Activated CD8-positive, alpha-beta memory T cell treated with anti-CD3 and anti-CD28 coated beads for 48 hours (primary cell): ENCODE measurements at regions not wholly inside any gene's neighbourhood (a gene's known extent, or its start where the extent isn't known, plus 50 kb on each side); places are given as distances from the start of the nearest gene placed in this dataset.

Source experiments
- DNase-seq, 3 experiments: peaks; one replicate each; pipeline ENCODE4 v3.0.0-alpha.2; 2020; ENCODE audit warnings: low read depth in 2 of 3, low spot score in 2 of 3

DNA sequence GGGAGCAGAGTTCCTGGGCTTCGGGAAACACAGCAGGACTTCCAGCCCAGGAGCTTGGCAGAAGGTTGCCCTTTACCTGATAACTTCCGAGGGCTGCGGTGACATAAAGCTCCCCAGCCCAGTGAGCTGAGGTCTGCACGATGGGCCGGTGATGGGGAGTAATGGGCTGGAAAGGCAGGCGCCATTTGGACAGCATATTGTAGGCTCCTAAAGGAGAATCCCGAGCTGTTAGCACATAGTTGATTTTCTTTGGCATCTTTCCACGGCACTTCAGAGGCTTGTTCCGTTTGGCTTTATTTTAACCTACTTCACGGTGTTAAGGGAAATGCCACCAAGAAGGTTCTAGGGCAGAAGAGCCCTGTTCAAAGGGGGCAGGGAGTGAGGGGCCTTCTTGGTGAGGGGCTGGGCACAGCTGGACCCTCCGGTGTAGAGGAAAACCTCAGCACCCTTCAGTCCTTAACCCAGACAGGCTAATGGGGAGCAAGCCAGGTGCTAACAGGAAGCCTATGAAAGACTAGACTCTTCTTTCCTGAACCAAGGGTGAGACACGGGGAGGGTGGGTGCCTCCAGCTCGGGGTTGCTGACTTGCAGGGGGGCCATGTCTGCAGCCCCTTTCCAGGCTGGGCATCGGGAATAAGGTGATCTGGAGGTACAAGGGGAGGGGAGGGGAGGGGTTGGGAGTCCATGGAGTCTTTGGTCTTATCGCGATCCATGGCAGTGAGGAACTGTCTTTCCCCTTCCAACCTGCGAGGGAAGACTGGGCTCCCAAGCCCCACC, 347.7 kb downstream of the GLRX3 start:
- DNase-seq = no peak

DNA sequence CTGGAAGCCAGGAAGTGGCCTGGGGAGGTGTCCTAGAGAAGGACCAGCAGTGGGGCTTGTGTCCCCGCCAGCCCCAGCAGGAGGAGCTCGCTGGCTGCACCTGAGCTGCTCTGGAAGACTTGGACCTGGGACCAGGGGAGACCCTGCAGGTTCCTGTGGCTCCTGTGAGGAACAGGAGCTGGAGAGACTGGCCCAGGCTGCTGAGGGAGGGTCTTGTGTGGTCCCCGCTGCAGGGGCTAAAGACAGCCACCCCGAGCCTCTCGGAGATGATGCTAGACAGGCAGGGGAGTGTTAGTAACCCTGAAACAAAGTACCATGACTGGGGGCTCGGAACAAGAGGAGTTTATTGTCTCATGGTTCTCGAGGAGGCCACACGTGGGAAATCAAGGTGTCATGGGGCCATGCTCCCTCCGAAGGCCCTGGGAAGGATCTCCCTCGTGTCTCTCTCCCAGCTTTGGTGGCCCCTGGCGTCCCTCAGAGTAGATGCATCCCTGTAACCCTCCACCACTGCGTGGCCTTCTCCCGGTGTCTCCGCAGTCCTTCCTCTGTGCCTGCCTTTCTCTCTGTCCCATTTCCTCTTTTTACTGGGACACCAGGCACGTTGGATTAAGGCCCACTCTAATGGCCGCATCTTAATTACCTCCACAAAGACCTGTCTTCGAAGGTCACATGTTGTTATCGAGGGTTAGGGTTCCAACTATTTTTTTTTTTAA, 348.4 kb downstream of the GLRX3 start:
- DNase-seq = no peak

DNA sequence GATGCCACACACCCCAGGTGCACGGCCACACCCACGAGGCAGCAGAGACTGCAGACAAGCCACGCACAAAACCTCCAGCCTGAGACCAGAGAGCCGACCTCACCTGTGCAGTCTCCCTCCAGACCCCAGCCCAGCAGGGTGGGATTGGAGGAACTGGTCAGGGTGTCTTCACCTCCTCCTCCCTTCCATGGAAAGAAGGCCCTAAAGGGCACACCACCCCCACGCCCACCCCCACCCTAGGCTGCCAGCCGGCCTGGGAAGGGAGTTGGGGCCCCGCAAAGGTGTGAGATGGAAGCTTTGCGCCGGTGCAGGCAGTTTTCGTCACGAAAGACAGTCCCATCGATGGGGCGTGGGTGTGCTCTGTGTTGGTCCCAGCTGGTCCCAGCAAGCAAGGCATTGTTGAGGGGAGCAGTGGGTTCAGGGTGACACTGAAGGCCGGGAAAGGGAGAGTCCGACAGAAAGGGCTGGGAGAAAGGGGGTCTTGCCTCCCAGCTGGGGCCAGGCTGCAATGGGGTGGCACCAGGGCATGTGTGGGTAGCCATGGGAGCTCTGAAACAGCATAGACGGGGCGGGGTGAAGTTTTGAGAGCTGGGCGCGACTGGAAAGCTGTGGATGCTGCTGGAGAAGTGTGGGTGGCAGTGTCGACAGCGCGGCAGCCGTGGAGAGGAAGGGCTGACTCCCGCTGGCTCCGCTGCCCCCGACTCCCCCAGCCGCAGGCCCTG, 349.2 kb downstream of the GLRX3 start:
- DNase-seq = no peak

DNA sequence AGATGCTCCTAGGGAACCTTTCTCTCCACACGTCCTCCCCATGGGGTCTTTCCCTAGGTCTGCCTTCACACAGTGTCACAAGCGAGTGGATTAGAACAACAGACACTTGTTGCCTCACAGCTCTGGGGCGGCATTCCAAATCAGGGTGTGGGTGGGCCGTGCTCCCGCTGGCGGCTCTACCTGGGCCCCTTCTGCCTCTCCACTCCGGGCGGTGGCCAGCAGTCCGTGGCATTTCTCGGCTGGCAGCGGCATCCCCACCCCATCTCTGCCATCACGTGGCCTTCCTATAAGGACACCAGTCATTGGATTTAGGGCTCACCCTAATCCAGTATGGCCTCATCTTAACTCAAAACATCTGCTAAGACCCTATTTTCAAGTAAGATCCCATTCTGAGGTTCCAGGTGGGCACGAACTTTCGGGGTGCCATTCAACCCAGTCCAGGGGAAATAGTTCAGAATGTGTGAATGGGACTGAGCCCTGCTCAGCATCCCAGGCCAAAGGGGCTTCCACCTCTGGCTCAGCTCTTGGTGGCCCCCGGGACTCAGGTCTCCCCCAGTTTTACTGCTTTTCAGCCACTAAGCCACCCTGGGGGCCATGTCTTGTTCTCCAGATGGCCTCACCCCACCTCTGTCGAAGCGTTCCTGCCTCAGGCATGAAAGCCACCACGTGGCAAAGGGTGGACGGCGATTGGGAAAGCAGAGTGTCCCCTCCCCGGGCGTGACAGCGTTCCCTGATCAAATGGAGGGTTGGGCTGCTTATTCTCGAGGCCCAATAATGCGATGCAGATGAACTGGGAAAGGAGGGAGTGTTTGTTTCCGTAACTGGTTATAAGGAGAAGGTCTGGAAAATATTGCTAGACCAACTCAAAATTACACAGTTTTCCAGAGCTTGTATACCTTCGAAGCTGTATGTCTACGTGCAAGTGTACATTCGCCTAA, 350.0 kb downstream of the GLRX3 start:
- no peak for DNase-seq

DNA sequence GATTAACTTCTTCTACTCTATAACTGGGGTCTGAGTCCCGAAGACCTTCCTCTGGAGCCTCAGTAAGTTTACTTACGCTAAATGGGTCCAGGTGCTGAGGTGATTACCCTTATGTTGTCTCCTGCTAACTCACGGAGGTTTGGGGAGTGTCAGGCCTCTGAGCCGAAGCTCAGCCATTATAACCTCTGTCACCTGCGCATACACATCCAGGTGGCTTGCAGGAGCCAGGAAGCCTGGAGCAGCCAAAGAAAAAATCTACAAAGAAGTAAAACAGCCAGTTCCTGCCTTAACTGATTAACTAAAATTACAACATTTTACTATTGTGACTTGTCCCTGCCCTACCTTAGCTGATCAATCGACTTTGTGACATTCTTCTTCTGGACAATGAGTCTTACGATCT, 350.7 kb downstream of the GLRX3 start:
- no peak for DNase-seq

DNA sequence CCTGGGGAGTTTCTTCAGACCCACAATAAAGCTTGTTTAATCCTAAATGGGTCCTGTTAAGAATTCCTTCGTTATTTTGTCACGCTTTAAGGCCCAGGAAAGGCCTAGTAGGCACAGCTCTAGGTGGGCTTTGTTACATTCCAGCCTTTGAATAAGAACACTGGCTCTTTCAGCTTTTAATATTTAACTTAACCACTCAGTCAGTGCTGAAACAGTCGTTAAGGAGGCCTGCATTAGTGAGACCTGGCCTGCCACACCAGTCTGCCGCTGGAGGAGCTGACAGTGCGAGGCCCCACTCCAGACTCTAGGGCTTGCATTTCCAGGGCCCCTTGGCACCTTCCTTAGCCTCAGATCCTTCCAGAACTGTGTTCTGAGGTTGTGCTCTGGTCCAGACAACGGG, 351.4 kb downstream of the GLRX3 start:
- no peak for DNase-seq

DNA sequence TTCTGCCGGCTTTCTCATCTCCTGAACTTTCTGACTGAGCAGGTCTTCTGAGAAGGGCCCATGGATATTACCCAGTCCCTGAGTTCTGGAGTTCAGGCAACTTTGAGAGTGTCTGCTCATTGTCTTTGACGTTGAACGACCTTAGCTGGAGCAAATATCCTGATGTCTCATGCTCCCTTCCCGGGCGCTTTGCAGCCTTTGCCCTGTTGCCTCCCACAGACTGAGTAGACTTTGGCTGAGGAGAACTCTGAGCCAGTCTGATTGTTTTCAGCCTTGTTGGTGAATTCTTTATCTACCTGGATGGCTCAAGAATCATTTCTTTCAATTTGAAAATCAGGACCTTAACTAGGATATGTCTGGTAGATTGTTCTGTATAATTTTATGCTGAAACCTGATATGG, 353.7 kb downstream of the GLRX3 start:
- DNase-seq = no peak

DNA sequence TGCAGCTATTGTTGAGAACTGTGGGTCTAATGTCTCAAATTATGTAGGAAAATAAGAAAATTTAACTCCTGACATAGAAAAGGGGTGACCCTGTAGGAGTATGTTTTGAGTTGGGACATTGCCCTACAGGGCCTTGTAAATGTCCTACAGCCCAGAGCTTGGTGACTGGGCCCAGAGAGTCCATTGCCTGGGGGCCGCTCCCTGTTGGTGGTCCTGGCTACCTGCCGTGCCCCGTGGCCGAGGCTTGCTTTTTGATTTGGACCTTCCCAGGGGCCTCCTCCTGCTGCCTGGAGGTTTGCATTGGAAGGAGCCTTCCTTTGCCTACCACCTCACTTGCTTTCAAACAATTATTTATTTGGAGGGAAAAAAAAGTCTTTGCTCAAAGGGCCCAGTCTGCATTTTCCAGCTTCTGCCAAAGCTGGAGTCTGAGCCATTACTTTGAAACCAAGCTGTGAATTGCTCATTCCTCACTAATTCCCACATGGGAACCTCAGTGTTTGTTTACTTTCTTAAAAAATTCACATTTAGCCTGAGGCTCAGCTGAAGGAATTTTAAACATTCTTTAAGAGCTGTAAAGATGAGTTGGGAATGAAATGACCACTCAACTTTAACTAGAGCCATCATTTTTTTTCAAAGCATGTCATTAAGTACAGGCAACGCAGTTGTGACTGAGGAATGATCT, 355.0 kb downstream of the GLRX3 start:
- no peak for DNase-seq

DNA sequence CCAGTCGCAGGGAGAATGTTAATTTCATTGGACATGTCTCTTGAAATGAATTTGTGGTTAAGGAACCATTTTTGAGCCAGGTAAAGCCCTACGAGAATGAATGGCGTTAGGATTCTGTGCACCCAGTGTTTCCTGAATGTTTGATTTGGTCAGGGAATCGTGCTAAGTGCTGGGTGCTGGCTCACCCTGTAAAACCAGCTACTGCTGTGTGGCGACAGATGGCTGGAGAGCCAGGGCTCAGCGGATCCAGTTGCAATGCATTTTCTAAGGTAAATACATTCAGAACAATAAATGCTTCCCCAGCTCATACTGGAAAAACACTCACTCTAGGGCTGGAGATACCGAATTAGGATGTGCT, 355.5 kb downstream of the GLRX3 start:
- no peak for DNase-seq

DNA sequence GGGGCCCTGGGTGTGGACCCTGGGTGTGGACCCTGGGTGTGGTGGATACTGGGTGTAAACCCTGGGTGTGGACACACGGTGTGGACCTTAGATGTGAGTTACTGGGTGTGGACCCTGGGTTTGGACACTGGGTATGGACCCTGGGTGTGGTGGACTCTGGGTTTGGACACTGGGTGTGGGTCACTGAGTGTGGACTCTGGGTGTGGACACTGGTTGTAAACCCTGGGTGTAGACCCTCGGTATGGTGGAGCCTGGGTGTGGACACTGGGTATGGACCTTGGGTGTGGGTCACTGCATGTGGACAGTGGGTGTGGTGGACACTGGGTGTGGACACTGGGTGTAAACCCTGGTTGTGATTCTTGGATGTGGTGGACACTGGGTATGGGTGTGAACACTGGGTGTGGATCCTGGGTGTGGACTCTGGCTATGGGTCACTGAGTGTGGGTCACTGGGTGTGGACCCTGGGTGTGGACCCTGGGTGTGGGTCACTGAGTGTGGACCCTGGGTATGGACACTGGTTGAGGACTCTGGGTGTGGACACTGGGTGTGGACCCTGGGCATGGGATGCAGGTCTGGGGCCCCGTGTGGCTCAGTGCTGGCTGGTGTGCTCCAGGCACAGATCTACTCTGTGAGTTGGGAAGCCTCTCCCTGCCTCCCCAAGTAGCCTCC, 356.2 kb downstream of the GLRX3 start:
- DNase-seq = no peak

DNA sequence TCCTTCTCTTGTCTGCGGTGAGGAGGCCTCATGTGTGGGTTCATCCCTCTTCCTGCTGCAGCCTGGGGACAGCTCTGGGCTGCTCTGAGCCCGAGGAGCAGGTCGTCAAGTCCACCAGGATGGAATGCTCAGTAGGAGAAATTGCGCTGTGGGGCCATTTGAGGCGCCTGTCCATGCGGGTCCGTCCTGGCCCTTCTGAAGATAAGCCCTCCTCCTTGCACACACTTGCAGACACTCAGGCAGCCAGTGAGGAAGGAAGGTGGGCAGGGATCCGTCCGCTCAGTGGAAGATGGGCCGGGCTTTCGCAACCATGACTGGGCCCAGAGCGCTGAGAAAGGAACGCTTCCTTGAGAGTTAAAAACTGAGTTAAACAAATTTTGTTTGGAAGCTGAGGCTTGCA, 356.8 kb downstream of the GLRX3 start:
- DNase-seq = no peak

DNA sequence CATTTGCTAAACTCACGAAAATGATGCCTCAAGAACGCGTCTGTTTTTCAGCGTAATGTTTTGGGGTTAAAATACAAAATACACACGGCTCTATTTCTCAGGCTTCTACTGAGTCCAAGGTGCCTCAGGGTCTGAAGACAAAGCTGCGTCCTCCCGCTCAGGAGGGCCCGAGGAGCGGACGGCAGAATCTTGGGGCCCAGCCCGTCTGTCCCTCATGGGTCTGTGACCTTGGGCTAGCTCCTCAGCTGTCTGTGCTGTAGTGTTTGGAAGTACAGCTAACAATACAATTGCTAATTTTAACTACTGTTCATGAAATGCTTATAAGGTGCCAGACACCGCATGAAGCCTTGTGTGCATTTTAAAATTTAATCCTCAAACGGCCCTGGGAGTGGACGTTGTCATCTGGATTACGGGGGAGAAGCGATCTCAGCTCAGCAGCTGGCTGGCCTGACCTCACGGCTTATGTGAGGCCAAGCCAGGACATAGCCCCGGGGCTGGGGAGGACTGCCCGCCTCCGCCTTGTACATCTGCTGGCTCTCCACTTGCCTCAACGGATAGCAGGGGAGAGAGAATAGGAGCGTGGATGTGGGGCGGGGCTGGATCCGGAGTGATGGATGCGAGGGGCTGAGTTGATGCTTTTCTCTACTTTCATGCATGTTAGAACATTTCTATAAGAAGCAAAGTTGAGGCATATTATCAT, 357.4 kb downstream of the GLRX3 start:
- no peak for DNase-seq

DNA sequence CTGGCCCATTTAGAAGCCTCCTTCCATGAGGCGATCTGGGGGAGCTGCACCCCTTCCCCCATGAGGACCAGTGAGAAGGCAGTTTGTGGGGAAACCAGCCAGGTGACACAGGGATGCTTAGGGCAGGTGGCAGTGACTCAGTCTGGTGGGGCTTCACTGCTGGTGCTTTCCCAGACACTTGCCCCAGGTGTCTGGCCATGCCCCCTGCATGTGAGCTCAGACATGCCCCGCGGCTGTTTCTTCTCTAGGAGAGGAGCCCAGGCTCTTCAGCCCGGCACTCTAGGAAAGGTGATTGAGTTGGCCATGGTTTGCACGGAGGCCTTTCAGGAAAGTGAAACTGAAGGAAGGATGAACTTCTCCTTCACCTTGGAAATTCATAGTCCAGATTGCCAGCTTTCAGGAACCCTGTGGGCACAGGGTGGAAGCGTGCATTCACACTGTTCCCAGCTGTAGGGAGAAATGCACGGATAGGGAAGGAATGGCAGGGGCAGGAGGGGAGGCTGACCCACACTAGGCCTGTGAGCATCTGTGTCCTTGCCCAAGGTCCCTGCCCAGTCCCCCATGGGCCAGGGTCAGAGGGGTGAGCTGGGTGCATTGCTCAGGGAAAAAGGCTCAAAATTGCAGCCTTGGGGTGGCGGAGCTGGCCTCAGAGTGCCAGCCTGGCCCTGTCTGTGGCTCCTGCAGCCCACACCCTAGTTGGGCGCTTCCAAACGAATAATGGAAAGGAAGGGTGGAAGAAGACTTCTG, 359.1 kb downstream of the GLRX3 start:
- DNase-seq = no peak

DNA sequence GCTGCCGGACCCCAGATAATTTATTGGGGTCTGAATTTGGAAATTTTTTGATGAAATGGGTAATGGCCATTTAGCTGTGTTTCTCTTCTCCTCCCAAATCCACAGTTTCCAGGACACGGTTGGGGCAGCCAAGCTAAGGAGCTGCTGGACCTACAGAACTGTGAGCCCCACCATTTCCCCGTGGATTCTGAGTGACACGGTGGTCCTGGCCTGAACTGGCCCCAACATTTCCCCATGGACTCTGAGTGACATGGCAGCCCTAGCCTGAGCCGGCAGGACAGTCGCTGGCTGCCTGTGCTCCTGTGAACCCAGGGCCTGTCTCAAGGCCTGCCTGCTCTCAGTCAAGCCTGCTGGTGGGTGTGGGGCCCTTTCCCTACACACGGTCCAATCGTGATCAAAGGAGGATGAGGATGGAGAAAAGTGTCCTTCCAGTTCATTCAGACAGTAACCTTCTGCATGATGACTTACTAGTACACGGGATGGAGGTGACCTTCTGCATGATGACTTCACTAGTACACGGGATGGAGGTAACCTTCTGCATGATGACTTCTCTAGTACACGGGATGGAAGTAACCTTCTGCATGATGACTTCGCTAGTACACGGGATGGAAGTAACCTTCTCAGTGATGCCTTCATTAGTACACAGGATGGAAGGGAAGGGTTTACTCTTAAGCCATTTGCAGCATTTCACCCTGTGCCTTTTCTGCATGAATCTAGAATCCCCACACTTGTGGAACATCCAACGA, 359.9 kb downstream of the GLRX3 start:
- DNase-seq = no peak

DNA sequence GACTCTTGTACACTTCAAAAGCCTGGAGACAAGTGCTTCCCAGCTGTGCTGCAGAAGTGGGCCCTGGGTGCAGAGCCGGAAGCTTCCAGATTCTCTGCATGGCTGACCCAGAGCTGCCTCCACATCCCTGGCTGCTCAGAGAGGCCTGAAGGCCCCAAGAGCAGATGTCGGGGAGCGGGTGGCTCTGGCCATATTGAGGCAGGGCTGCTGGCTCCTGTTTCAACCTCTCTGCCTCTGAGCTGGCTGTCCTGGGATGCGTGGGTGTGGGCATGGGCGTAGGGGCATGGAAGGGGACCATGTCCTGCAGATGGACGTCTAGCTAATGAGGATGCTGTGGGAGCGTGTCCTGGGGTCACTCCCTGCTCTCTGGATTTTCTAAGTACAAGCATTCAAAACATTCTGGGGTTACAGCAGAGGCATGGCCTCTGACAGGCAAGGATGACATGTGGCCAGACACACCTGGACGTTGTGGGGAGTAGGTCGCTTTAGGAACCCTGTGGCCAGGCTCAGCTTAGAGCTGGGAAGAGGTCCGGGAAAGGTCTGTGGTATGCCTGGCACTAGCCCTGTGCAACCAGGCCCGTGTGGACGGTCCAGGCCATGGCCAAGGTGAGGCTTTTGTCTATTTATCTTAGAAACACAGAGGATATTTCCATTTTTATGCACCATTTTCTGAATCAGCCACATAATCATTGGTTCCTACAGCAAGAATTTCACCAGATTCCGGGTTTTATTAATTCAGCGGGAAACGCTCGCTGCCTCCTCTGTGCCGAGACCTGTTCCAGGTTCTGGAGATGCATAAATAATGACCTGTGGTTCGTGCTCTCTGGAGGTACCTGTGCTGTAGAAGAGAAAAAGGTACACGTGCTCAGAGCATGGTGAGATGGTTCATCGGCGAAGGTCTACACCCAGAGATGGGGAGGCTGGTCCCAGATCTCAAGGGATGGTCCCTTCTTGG, 361.1 kb downstream of the GLRX3 start:
- DNase-seq = no peak

DNA sequence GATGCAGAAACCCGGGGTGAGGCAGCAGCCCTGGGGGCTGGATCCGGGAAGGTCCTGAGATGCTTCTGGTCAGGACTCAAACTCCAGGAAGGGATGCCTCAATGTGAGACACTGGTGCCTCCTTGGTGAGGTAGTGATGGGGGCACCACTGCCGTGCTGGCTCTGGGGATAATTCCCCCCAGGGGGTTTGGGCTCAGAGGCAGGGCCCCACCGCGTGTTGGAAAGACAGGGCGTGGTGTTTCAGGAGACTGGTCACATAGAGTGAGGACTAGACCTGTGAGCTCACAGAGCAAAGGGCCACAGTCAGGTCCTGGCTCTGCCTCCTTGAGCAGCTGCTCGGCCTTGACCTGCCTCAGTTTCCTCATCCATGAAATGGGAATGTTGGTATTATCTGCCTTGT, 361.9 kb downstream of the GLRX3 start:
- DNase-seq = no peak

DNA sequence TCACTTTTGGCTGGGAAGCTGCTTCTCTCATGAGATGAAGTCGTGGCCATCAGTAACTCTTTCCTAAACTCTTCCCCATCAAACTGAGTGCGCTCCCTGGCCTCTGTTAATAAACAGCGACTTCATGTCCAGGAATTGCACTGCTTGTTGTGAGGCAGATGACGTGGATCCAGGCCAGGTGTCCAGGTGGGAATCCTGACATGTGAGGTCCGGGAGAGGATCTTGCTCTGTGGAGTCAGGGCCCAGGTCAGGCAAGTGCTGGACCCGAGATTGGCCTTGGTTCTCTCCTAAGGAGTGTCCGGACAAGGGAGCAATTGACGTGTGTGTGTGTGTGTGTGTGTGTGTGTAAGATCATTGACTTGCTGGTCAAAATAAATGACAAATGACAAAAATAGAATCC, 362.7 kb downstream of the GLRX3 start:
- no peak for DNase-seq
